Frontal cortex (tissue), 3 donors: ENCODE measurements at regions not wholly inside any gene's neighbourhood (a gene's known extent, or its start where the extent isn't known, plus 50 kb on each side); places are given as distances from the start of the nearest gene placed in this dataset.

Experiments
- DNase-seq, 2 donors: peaks; one replicate each; pipeline ENCODE4 v3.0.0; 2012; ENCODE audit warnings: low spot score in 2 of 2
- FAIRE-seq: peaks from 2 replicates; lab custom pipeline; 2012; peaks lifted over from hg19 to GRCh38; lab: Jason Lieb, UNC
- donor health status: control.
- donor health status: control.
- donor health status: control.

DNA sequence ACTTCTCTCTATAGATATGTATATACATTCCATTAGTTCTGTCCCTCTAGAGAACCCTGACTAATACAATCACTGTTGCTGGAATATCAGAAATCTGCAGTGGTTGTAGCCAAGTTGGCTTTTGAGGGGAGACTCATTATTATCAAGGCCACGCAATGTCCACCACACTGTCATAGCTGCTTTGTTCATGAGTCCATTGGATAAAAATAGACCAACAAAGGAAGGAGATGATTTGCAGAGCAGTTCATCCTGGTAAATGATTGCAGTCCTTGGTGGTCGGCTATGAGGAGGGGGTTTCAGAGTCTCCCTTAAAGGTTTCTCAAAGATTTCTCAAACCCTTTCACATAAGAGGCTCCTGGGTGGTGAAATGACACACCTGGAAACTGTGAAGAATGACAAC is 192.8 kb upstream of the ANKH start:
- no peak for DNase-seq
- no peak for FAIRE-seq

DNA sequence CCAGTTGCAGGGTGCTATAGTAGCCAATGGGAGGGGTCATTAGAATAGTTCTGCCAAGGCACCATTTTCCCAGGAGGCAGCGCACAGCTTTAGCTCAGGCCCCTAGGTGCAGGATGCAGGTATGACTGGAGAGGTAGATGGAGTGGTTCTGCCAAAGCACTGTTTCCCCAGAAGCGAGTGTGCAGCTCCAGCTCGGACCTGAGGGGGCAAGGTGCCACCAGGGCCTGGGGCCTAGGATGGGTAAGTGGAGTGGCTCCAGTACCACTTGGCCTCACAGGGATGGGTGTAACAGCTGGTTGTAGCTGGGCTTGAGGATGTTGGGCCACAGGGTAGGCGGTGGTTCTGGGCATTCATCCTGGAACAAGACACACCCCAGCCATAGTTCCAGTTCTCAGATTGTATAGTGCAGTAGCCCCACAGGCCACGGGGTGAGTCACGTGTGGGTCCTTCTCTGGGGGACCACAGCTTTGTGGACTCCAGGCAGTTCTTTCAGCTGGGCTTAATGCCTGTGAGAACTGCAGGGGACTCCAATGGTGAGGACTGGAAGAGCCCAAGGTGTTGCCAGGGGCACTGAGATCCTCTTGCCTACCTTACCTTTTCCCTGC is 185.5 kb upstream of the ANKH start:
- DNase-seq (no peak), FAIRE-seq (no peak)

DNA sequence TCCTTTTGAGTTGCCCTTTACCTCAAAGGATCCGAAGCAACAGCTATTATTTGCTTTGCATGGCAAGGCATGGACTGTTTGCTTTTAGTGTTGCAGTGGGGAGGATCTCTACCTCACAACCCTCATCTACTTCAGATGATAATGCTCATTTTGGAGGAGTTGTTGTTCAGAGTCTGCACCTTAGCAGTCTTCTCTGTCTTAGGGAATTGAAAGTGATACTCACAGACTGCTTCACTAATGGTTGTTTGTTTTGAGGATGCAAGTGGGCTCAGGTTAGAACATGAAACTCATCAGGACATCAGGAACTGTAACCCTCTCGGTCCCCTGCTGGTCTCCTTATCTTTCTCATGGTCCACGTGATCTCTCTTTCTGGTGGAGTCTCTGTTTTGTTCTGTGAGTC is 172.9 kb upstream of the ANKH start:
- FAIRE-seq = no peak
- no peak for DNase-seq

DNA sequence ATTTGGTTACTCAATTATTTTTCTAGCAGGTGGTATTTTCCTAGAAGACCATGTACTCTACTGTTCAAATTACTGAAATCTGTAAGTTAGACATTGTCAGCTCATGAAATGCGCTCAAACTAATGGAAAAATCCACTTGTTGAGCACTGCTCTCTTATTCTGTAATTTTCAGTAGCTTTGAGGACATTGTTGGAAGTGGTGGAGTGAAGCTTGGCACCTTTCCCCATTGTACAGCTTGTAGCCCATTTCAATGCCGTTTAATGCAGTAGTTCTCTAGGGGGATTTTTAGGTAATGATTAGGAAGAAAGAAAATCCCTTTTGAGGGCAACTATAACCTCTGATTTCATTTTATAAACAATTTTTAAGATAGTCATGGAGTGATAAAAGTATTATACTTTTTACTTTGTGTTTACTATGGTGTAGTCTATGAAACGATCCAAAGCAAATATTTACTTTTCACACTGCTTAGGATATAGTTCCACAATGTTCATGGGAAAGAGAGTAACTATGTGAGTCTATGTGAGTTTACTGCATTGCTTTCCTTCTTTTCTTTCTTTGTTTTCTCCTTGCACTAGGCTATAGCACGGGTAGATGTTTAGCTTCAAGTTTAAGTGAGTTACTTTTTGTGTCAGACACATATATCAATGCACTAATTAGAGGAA is 165.8 kb upstream of the ANKH start:
- no peak for FAIRE-seq

DNA sequence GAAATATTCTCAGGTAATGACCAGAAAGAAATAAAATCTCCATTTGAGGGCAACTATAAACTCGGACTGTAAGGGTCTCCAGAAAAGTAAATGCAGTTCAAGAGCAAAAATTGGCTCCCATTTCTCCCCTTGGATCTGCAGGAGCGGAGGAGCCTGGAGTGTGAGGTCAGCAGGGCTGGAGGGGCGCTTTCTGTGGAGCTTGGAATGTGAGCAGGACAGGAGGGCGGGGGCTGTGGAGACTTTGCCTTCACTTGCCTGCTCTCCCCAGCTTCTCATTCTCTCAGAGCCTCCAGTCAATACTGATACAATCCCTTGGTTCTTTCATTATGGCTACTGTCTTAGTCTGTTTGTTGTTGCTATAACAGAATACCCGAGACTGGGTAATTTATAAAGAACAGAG is 162.8 kb upstream of the ANKH start:
- FAIRE-seq = no peak

More for the DNA sequence above, 165.8 kb upstream of the ANKH start:
- DNase-seq = no peak

DNA sequence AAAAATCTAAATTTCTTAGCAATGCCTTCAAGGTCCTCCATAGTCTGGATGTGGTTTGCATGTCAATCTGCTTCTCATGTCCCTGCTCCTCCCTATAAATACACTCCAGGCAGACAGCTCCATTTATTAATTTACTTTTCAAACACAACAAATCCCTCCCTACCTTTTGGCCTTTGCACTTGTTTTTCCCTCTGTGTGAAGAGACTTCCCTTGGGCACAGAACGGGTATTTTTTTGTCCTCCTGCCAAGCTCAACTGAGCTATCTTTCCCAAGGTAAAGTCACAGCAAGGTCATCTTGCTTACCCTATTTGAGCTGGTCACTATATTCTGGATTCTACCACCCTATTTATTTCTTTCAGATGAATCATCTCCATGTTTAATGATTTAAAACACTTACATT is 159.6 kb upstream of the ANKH start:
- no peak for DNase-seq

More for the DNA sequence above, 162.8 kb upstream of the ANKH start:
- DNase-seq = no peak

DNA sequence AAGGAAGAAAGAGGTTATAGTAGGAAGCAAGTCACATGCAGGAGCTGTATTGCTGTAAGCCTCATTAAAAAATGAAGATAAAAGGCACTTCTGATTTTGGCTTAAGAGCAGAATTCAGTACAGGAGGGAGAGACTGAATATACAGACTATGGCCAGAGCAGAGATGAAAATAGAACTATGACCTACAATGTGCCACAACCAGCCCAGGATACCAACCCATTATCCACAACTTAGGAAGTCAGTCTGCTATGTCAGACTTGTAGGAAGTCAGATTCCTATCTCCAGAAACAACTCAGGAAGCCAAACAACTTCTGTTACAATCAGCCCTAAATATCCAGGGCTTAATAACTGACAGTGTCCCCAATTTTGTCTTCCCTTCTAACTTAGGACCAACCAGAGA is 156.2 kb upstream of the ANKH start:
- FAIRE-seq = no peak

More for the DNA sequence above, 159.6 kb upstream of the ANKH start:
- no peak for FAIRE-seq

DNA sequence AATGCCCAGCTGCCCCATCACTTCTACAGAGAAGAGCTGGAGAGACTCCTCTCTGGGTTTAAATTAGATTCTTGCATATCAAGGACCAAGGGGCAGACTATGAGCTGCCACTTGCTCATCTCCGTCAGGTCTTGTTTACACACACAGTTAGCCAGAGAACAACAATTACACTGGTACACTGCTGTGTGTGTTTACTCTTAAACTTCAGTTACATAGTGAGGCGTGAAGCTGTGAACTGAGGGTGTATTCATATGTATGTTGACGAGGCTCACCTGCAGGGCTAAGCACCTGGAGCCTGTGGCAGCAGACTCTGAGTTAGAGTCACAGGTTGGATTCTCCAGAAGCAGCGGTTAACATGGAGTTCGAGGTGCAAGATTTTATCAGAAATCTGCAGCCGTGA is 155.4 kb upstream of the ANKH start:
- no peak for DNase-seq
- FAIRE-seq = no peak

More for the DNA sequence above, 156.2 kb upstream of the ANKH start:
- no peak for DNase-seq

DNA sequence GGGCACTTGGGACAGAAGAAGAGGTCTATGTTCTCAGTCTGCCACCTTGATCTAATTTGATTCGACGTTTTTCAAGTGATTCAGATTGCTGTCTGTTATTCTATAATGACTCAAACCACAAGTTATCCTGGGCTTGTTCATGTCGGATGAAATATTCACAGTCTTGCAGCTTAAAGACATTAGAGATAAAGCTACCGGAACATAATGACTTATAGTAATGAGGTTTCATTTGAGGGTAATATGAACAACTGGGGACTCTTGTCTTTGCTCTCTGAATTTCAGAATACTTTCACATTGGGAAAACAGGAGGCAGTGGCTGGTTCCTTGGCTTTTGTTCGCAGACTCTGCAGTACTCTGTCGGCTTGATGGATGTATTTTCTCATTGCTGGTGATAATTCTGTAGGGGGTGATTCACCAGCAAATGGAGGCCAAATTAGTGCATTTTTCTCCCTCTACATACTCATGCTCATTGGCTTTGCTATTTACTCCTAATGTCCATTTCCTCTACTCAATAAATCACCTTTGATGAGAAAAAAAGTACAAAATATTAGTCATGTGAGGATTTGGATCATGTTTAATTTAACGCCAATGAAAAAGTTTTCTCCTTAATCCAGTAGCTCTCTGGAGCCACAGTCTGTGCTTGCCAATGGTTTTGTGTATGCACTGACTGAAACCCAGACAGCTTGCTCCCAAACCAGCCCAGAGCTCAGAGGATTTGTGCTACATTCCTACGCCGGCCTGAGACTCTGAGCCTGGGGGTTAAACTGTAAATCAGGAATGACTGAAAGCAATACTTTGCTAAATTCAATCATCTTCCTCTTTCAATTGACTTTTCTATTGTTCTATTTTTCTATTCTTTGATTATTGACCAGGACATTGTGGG is 154.7 kb upstream of the ANKH start:
- no peak for FAIRE-seq
- DNase-seq = no peak

DNA sequence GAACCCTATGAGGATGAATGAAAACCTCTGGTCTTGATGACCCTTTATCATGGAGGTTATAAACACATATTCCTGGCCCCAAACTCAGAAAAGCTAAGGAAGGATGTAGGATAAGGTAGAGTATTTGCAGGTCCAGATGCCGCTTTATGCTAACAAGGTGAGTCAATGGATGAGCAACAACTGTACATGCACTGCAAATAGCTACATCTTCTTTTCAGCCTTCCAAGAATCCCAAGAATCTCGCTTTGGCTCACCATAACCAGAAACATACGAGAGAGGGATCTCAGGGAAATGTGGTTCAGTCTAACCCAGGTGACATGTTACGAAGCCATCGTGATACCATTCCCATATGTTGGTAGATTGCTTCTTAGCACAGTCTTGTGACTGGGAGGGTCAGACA is 152.3 kb upstream of the ANKH start:
- DNase-seq = no peak
- no peak for FAIRE-seq

DNA sequence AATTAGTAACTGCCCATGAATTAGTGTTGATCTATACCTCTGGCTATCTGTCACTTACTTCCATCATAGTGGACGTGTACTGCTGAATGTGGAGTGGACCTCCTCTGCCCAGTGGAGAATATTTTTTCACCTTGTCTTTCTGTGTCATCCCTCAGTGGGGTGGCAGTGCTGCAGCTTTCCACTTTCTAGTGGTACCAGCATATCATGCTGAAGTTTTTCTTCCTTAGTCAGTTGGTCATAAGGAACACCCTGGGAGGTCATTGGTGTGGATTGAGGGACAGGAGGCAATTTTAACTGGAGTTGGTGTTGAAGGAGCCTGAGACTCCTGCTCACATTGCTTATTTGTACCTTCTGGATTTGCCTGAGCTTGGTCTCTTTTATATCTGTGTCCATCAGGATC is 151.7 kb upstream of the ANKH start:
- no peak for FAIRE-seq

DNA sequence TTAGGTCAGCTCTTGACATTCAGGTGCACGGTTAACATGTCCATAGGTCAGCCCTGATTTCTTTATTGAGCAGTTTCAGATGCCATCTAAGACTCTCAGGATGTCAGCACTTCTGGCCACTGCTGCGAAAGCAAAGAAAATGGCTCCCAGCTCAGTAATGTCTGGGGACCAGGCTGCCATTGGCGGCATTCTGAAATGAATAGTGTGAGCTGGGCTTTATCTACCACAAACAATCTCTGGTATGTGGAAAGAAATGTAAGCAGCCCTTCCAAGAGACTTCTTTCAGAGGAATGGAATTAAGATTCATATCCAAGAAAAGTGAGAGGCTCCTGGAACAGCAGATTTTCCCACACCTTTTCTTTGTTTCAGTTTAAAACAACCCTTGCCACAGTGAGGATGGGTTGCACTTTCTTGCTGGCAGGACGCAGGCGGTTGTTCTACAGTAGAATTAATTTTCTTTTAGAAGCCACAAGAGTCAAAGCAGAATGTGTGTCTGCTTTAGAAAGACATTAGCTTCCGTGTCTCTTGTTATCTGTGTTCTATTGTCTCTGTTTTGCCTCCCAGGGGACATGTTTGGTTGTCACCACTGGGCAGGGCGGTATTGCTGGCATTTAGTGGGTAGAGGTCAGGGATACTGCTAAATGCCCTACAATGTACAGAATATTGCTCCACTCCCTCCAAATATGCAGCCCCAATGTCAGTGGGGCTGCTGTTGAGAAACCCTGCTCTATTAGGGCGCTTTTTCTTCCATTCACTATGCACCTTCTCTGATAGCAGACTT is 149.9 kb upstream of the ANKH start:
- DNase-seq = no peak
- no peak for FAIRE-seq

More for the DNA sequence above, 151.7 kb upstream of the ANKH start:
- DNase-seq = no peak

DNA sequence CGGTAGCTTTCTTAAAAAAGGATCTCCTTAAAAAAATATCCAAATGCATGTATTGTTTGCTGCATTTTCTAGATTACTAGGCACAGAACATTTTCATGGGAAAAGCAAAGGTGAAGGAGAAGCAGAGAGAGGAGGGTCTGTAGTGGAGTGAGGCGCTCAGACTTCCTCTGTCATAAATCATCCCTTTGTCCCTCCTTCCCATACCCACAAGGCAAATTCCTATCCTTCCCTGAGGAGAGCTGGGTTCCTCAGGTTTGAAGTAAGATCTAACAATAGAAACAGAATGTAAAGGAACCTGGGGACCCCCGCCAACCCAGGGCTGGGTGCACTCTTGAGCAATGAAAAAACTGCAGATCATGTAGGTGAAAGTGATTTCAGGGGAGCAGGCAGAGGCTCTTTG is 149.2 kb upstream of the ANKH start:
- DNase-seq = no peak
- no peak for FAIRE-seq

DNA sequence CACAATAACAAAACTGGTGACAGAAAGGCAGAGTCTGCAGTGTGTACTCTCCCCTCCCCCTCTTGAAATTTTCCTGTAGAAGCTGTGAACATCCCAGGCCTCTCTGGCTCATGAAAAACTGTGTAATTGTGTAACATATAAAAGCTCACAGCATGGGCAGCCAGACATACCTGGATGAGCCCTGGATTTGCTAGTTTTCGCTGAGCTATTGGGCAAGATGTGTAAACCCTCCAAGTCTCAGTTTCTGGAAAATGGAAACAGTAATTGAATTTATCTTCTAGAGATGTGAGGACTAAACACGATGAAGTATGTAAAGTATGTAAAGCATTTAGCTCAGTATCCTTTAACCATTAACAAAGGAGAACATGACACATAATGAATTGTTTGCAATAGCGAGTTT is 143.2 kb upstream of the ANKH start:
- no peak for FAIRE-seq

DNA sequence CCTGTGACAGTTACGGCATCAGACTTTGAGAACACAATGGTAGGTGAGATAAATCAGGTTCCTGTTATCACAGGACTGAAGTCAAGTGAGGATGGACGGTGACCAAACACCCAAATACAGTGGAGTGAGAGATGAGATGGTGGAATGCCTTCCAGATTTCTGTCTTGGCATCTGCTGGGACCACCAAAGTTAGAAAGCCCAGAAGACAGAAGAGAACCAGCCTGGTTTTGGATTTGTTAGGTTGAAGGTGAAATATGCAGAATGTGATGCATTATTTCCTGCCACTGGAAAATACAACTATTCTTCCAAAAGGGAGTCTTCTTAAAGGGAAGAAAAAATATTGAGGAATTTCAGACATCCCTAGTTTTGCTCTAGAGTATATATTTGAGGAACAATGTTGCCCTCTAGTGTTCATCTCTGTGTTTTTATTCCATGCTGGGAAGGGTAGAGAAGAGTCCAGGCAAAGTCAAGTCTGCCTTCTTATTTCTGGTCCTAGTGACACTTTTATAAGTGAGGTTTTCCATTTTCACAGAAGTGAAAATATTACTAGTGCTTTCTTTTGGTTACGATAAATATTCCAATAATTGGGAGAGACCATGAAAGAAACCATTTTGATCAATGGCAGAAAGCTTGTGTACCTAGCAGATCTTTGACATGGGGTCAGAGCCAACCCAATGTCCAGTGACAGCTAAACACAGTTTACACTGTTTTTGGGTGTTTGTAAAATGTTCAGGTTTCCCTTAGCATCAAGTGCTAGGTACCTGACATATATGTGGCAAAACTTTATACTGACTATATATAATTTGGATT is 142.3 kb upstream of the ANKH start:
- DNase-seq (peak; percentile 19 to 49), FAIRE-seq (peak; percentile 58)

More for the DNA sequence above, 143.2 kb upstream of the ANKH start:
- no peak for DNase-seq

DNA sequence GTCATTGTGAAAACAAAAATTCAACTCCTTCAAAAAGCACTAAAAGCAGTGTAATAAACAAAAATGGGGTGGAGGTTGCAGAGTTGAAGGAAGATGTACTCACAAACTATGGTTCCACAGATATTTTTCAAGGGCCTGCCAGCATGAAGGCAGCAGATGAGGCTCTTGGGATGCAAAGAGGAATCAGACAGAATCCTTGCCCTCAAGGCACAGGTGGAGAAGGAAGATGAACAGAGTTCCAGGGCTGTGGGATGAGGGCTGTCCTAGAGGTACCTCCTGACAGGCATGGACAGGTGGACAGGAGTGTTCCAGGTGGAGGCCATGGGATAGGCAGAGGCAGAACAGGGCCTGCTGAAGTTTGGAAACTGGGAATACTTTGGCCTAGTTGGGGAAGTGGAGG is 140.5 kb upstream of the ANKH start:
- DNase-seq (no peak), FAIRE-seq (no peak)

DNA sequence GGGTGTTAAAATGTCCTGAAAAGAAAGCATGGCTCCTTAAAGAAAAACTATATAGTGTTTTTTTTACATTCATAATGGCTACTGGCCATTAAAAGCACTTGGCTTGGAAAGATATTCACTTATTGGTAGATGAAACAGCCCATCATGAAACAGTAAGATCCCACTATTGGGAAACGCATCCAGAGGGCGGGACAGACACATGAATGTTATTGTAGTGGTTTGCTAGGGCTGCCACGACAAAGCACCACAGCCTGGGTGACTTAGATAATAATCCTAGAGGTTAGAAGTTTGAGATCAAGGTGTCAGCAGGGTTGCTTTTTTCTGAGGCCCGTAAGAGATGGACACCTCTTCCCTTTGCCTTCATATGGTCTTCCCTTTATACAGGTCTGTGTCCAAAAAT is 139.4 kb upstream of the ANKH start:
- FAIRE-seq = no peak
- no peak for DNase-seq

DNA sequence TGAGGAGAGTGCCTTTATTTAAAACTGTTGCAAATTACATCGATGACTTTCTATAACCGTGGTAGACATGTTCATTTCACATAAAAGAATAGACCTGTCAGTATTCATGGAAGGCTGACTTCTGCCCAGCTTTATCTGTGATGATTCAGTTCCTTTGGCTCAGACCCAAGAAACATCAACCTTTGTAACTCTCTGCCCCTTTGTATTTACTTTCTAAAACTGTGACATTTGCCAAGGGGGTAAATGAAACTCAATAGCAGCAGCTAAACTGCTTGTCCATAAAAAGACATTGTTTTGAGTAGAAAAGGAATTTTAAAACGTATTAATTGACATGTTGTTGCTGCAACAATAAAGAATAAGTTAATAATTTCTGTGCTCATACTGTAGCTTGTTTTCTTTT is 137.8 kb upstream of the ANKH start:
- DNase-seq (no peak), FAIRE-seq (no peak)

DNA sequence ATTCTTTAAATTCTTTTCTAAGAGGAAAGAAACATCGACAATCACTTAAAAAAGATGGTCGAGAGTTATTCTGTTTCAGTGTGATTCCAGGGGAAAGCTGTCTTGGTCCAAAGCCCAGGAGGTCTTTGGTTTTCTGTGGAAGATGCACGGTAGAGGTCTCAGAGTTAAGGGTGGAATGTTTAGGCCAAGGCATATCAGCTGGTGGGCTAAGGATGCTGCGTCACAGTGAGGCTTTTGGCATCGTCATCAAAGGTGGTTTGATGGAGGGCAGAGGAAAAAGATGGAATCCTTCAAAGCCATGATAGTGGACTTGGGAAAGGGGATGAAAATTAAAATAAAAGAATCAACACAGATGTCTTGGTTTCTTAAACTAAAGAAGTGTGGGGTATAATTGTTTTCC is 137.3 kb upstream of the ANKH start:
- FAIRE-seq (no peak), DNase-seq (no peak)
